CD4-positive, alpha-beta T cell treated with Interleukin-4 for 1 hour (primary cell): ENCODE measurements at regions not wholly inside any gene's neighbourhood (a gene's known extent, or its start where the extent isn't known, plus 50 kb on each side); places are given as distances from the start of the nearest gene placed in this dataset.

ENCODE experiments used
- DNase-seq, 2 donors: peaks; one replicate each; pipeline ENCODE4 v3.0.0-alpha.2; 2020 to 2022

DNA sequence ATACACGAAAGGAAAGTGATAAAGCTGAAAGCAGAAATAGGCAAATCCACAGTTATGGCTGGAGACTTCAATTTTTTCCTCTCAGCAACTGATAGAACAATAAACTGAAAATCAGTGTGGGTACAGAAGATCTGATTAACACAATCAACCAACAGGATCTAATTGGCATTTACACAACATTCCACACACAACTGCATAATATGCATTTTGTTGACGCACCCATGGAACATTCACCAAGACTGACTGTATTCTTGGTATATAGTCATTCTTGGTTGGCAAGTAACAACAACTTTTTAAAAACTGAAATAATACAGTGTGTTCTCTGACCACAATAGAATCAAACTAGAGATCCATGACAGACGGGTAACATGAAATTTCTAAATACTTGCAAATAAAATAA, 218.7 kb upstream of the S1PR3 start:
- DNase-seq: no peak

DNA sequence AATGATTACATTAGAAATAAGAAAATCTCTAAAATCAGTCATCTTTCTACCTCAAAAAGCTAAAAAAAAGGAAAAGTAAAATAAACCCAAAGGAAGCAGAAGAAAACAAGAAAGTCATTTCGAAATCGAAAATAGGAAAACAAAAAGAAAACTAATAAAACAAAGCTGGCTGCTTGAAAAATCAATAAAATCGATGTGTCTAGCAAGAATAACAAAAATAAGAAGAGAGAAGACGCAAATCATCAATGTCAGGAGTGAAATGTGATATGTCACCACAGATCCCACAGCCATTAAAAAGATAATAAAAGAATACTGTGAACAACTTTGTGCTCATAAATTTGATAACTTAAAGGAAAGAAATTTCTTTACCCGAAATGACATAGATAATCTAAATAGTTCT, 218.1 kb upstream of the S1PR3 start:
- no peak for DNase-seq

DNA sequence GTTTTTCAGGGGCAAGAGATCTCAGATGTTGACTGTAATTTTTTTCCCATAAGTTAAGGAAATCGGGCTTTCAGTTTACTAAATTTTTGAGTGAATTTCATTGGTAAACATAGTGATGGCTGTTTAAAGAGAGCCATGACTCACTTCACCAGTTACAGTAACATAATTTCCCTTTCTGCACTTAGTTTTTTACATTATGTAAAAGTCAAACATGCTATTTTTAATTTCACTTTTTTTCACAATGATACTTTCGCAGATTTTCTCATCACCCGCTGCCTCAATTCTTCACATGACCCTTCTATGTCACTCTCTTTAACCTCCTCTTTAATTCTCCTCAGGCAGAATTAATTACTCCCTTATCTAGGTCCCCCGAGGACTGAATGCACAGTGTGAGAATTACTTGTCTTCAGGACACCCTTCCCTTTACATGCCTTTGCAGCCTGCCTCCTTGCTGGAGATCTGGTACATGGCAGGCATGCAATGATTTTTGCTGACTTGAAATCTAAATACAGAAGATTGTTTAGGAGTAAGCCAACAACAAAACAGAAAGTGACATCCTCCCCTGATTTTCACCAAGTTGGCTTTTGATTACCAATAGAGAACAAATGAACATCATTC, 217.5 kb upstream of the S1PR3 start:
- no peak for DNase-seq

DNA sequence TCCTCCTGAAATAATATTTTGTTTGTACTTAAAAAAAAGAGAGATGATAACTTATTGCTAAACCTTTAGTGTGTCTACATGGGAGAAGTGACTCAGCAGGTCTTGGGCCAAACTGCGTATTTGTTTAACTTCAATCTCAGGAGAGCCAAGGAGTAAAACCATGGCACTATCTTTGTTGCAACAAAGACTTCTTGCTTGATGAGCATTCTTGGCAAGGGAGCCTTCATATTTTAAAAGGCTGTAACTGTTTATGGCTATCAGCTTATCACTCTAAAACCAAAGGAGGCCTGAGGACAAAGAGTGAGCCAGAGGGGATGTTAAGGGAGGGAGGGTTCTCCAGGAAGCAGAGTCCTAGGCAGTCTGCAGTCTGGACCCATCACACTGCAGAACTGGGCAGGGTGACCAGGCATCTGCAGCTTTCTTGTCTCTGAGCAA, 216.2 kb upstream of the S1PR3 start:
- no peak for DNase-seq

DNA sequence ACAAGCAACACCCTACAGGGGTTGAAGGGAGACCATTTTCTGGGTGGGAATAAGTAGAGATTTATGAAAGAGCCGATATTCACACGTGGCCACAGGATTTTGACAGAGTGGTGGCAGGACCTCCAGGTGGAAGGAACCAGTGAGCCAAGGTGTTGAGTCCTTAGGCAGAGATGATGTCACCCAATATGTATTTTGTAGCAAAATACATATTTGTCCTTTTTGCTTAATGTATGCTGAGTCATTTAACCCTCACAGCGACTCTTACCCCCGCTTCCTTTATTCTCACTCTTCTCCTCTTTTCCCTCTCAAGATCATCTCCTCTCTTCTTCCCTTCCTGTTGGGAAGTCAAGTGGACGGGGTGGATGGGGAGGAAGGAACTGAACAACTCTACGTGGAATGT, 215.7 kb upstream of the S1PR3 start:
- DNase-seq: no peak

DNA sequence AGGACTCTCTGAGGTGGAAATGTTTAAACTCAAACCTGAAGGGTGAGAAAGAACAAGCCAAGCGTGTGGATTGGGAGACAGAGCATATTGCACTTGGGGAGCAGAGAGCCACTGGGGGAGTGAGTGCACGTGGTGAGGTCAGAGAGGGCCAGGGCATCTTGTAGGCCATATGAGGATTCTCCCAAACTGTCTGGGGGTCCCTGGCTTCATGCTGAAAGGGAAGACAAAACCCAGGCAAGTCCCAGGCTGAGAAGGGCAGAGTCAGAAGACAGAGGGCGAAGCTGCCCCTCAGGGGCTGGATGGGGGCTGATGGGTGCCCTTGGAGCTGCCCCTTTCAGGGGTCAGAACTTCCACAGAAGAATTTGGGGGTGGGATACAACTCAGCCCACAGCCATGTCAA, 215.3 kb upstream of the S1PR3 start:
- no peak for DNase-seq

DNA sequence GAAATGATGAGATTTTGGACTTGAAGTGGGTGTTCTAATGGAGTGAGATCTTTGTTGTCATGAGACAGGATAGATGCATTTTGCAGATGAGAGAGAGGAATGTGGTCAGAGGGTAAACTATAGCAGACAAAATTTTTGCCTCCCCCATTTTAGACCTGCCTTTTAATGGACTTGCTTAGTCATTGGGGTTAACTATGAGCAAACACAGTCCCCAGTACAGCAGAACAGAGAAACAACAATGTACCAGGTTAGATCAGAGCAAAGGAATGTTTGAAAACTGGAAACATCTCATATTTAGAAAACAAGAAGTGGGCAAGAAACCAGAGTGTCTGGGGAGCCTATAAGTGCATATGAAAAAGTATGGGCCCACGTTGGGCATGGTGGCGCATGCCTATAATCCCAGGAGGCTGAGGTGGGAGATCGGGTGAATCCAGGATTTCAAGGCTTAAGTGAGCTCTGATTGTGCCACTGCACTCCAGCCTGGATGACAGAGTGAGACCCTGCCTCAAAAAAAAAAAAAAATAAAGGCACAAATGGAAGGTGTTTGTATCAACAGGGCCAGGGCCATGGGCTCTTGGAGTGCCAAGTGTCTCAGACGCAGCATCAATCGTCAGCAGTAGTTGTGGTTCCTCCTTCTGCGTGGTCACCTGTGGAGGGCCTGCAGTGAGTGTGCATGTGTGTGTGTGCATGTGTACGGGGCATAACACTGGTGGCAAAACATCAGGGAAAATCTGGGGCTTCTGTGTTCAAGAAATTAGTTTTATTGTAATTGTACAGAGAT, 214.4 kb upstream of the S1PR3 start:
- DNase-seq: no peak

DNA sequence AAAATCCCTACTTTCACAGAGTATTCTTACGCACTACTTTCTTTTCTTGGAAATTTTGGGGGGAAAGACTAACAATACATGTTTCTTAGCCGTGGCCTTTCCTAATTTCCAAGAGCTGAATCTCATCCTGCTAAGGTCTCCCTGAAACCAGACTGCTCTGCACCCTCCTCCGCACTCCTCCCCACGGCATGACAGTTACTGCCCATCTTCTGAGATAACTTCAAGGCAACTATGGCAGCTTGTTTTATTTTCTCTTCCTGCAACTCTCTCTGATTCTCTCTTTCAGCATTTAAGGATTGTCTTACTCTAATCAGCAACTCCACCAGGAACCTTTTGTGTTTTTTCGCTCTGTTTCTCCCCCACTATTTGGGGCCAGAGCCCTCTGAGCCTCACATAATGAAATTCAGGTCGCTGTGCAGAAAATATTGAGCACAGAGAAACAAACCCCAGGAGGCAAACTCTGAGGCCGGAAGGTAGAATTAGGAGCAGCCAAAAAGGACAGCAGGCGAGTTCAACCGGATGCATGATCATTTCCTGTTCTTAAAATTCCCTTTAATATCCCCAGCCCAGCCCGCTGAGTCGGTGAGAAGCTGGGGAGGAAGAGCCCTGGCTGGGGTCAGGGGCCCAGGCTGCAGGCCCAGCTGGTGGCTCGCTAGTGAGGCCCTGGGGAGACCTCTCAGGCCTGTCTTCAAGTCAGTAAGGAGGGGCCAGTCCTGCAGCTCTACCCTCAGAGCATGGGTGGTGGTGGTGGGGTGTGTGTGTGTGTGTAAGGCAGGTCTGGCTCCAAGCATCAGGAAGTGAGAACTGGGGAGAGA, 213.6 kb upstream of the S1PR3 start:
- no peak for DNase-seq

DNA sequence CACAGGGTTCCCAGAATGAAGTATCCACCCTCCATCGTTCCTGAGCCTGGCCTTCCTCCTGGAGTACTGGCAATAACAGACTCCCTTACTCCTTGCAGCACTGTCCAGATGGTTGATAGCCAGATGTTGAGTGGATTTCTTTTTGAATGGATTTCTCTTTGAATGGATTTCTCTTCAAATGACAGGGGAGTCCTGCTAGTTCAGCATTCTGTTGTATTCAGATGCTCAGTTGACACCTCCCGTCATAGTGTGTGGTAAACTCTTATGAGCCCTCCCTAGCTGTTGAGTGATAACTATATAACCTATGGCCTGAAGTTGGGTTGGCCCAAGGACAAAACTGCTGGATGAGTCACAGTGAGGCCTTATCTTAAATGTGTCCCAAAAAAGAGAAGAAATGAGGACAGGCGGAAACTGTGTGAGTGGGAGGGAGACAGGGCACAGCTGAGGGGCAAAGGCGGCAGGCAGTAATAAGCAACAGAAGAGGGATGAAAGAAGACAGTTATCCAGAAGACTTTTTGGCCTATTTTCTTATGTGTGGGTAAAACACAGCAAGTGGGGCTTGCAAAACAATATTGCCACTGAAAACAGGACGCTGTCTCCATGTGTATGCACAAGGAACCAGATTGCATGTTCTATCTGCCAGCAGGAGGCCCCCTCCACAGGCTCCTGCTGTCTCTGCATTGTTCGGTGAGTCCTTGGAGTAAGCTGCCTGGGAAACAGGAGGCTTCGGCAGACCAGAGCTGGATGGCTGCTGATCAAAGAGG, 209.5 kb upstream of the S1PR3 start:
- no peak for DNase-seq

DNA sequence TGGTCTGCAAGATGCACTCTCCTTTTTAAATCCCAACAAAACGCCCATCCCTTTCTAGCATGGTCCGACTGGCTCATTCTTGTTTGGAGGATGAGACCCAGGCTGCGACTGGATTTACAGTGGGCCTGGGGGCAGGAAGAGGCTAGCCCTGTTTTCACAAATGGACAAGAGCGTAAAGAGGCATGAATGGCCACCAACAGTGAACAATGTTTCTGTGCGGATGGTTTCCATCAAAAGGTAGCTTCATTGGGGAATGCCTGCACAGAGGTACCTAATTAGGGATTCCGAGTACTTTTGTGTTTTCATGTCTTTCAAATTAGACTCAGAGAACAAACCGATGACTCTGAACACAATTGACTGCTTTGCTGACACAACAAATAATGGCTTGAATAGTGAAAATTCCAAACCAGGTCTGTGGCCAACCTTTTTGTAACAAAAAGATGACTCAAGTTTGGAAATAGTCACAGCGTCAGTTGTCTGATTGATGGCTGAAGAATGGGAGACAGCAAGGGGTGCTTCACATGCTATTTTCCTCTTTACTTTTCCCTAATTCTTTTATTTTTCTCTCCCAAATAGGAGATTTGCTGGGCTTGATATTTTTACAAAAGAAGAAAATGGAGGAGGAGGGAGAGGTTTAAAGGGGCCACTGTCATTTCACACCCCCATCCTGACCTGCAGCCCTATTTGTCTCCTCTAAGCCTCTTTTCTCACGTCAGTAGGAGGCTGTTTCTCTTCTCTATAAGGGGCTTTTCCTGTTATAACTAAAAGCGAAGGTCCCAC, 208.1 kb upstream of the S1PR3 start:
- DNase-seq: no peak

DNA sequence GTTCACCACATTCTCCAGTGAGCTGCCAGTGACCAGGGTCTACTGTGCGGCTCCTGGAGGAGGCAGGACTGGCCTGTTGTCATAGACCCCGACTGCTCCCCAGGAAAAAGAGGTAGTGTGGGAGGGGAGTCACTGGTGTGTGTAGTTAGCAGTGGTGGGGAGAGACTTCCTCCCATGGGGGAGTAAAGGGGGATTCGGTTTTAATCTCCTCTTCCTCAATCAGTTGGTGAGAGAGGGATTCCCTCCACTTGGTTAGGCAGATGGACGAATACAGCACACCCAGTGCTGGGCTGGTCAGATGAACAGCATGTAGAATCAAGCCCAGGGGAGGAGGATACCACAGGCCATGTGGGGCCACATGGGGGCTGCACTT, 207.6 kb upstream of the S1PR3 start:
- no peak for DNase-seq

DNA sequence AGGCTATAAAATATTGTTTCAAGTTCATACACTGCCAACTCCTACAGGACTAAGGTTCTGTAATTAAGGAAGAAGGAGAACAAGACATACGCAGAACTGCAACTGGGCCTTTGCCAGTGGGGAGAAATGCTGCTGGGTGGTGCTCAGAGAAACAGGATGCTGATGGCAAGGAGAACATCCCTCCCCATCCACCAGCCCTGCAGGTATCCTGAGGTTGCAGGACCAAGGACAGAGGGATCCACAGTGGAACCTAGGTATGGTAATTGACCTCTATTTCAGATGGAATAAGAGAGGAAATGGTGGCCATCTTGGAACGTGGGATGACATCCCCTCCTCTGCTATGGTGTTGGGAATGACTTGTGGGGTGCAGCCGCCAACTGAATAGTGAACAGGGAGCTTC, 206.3 kb upstream of the S1PR3 start:
- no peak for DNase-seq

DNA sequence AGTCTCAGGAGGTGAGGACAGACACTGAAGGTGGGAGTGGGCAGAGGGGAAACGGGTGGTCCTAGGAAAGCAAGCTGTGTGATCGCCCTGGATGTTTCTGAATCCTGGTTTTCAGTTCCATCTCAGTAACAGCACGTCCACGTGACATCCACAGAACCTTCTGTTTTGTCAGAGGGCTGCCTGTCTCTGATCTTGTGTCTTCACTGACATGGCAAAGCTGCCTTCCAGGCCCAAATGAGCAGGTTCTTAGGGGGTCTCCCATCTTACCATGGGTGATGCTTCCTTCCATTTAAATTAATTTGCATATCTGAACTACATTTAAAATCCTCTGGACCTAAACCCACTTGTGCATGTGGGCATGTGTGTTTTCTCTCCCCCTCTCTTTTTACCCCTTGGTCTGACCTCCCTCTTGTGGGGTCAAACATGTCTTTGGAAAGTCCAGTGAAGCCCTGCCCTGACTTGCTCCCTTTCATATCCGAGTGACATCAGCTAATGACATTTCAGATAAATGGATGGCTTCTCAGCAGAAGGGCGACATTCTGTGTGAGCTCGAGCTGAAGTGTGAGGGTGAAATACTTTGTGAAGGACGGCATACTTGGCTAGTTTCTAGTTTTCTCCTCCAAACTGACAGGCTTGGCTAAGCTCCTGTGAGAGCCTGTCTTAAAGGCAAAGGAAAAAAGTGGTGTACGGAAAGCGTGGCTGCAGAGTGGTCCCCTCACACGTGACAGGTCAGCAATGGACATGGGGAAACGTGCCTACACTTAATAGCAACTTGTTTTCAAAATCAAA, 204.8 kb upstream of the S1PR3 start:
- DNase-seq: no peak

DNA sequence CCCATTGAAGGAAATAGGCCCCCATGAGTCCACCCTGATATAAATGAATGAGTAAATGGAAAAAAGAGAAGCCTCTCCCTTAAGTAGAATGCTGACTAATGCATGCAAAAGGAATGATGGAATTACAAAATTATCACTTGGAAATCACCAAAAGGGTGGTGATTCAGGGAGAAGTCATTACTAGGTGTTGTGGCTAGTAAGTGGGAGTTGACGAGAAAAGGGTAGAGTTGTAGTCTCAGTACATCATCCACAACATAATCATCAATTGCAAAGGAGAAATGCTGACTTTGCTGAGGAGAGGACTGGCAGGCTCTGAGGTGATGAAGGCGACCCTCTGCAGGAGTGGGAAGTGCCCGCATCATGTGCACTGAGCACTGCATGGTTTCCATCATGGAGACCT, 201.5 kb upstream of the S1PR3 start:
- no peak for DNase-seq

DNA sequence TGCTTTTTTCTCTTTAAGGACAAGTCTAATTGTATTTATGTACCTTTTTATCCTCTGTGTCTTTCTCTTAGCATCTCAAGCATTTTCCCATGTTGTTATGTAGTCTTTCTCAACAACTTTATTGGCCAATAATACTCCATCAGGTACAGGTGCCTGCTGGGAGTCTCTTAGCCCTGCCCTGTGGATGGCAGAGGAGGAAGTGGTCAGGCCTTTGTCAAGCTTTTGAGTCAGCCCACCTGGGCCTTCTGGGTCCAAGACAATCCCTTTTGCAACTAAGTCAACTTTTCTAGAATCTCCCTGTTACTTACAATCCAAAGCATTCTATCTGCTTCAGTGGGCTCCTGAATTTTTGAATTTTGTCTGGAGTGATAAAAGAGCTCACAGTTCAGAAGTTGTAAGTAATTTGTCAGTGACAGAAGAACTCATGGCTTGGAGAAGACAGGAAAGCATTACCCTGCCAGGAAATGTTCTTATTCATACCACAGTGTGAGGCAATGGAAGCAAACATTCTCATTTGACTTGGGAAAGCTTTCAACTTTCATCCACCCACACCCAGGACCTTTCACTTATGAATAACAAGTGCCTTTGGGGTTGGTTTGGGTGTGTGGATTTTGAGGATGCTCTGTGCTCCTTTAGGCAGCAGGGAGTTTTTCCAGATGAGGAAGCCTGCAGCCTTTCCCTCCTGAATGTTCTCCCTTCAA, 200.0 kb upstream of the S1PR3 start:
- no peak for DNase-seq

DNA sequence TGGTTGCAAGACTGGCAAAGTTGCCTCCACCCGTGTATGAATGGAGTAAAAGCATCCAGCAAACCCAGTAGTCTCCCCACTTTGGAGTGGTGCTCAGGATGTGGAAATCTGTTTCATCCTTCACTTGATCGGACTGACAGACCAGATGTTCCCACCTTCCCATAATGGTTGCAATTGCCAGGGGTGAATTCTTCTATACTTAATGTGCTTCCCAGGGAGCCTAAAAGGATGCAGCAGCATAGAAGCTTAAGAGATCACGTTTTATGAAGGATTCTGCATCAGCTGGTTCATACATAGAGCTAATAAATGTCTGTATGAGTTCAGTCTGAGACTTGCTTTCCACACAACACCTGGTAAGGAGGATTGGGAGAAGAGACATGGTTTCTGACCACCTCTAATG, 198.8 kb upstream of the S1PR3 start:
- DNase-seq: no peak

DNA sequence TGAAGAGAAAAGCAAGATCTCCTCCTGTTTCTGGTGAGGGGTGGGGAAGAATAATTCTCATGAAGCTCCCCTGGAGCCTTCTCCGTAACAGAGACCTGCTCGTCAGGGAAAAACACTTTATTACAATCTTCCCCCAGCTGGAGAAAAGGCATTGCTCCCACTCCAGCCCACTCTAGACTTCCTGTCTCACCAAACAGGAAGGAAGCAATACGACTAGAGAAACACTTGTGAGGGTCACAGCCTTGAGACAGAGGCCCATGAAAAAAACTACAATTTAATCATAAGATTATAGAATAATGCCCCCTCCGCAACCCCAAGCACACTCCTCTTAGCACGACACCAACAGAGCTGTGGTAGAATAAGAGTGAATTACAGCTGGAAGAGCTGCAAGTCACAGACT, 197.2 kb upstream of the S1PR3 start:
- DNase-seq: no peak

DNA sequence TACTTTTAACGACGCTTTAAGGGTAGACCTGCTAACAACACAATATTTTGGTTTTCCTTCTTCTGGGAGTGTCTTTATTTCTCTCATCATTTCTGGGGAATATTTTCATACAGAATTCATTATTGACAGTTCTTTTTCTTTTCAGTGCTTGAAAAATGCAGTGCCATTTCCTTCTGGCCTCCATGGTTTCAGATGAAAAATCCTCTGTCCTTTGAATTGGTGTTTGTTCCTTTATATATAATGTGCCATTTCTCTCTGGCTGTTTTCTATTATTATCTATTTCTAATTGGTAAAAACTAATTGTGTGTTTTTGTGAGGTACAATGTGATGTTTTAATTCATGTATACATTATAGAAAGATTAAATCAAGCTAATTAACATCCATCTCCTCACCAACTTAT, 194.3 kb upstream of the S1PR3 start:
- no peak for DNase-seq

DNA sequence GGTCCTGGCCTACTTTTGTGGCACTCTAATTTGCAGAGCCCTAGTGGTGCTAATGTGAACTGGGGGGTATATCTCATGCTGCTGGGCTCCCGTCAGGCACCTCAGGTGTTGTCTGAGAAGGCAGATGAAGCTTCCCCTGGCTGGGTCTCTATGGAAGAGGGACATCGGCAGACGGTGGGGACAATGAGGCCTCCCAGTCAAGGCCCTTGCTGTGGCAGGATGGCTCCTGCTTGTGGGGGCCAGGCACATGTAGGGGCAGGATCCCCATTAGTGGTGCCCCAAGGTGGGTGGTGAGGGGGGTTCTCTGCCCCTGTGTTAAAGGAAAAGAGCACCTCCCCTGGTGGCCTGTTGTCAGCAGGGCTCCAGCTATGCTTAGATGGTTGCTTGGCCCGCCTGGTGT, 192.8 kb upstream of the S1PR3 start:
- no peak for DNase-seq

DNA sequence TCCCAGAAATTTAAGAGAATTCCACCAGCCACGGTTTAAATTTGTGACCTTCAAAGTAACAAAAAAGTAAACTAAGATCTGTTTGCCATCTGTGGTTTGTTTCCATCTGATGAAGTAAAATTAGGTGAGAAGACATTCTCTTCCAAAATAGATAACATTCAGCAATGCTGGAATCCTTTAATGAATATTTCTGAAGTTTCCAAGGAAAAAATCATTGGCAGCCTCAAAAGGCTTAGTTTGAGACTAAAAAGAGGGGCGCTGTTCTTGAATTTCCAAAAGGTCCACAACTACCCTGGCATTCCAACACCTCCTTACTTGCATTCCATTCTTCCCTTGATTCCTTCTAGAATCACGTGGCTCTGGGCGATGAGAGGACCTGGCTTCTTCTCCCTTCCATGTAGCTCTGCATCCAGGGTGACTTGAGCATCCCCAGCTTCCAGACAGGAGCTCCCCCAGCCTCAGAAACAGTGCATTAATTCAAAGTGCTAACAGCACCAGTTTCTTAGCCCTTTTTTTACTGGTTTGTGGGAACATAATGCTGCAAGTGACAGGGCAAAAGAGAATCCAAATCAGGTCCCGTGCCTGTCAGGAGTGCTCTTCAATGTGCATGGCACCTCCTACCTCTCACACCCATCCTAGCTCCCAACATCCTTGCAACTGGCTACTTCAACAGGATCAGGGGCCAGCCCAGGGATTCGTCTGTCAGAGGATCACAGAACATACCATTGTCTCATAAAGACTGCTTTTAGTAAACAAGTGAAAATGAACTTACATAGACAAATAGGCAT, 191.5 kb upstream of the S1PR3 start:
- DNase-seq: no peak
